ENCODE measurements at regions not wholly inside any gene's neighbourhood (a gene's known extent, or its start where the extent isn't known, plus 50 kb on each side); places are given as distances from the start of the nearest gene placed in this dataset.

DNA sequence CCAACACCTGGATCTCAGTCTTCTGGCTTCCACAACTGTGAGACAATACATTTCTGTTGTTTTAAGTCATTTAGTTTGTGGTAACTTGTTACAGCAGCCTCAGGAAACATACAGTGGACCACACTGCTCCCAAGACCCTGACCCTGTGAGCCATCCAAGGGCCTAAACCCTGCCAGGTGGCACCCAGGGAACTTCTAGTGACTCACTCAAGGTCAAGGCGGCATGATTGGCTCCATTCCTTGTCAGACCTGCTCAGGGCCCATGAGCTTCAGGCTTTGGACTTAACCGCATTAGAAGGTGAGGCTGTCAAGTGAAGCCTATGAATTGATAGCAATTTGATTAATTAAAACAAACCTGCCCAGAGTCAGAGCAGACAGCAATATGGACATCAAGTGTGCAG, 165.7 kb upstream of the MAMLD1 start:
- Histone ChIP-seq H3K36me3 (no peaks in the 10 kb centered on the region), H3K4me3 (no peak overlapping the region), H3K9me3 (no peaks in the 10 kb centered on the region), H3K27me3 (no peaks in the 10 kb centered on the region), H3K27ac (no peak overlapping the region), H3K4me1 (no peaks in the 10 kb centered on the region)
- in situ Hi-C loops (cut with MboI; ENCODE audit: low sequenced_read_pairs in 4 of 4) = no loop called here
- no peak for ATAC-seq
- DNase-seq = no peak
- intact Hi-C loops (cut with DNase I; ENCODE audit: low total_unique reads) = no loop called here
- TF ChIP-seq, protein P1, sequence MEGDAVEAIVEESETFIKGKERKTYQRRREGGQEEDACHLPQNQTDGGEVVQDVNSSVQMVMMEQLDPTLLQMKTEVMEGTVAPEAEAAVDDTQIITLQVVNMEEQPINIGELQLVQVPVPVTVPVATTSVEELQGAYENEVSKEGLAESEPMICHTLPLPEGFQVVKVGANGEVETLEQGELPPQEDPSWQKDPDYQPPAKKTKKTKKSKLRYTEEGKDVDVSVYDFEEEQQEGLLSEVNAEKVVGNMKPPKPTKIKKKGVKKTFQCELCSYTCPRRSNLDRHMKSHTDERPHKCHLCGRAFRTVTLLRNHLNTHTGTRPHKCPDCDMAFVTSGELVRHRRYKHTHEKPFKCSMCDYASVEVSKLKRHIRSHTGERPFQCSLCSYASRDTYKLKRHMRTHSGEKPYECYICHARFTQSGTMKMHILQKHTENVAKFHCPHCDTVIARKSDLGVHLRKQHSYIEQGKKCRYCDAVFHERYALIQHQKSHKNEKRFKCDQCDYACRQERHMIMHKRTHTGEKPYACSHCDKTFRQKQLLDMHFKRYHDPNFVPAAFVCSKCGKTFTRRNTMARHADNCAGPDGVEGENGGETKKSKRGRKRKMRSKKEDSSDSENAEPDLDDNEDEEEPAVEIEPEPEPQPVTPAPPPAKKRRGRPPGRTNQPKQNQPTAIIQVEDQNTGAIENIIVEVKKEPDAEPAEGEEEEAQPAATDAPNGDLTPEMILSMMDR (IDR thresholded peaks at IDR 0.05 in 4 of 5, conservative IDR thresholded peaks at IDR 0.05 in 1 of 5) = no peak
- no peak for TF ChIP-seq POLR2A (IDR thresholded peaks at IDR 0.05)

DNA sequence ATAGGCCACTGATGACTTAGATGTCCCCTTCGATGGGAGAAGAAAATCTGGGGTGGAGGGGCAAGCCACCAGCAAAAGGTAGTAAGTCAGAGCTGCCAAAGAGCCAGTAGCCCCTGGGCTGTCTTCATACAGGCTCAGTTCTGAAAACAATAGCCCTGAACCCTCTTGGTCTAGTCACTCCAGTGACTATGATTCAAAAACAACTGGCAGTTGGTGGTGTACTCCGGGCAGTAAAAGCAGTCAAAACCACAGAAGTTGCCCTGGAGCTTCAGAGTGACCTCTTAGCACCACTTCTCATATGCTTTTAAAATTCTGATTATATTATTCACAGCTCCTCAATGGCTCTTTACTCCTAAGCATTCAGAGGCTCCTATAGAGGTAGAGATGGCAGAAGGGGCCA, 164.3 kb upstream of the MAMLD1 start:
- TF ChIP-seq POLR2A (IDR thresholded peaks at IDR 0.05) = no peak
- TF ChIP-seq, protein P1 (IDR thresholded peaks at IDR 0.05 in 4 of 5, conservative IDR thresholded peaks at IDR 0.05 in 1 of 5) = no peak
- DNase-seq (no peak), ATAC-seq (no peak)
- Histone ChIP-seq H3K4me1 (no peaks in the 10 kb centered on the region), H3K27me3 (no peaks in the 10 kb centered on the region), H3K9me3 (no peaks in the 10 kb centered on the region), H3K27ac (no peak overlapping the region), H3K4me3 (no peak overlapping the region), H3K36me3 (no peaks in the 10 kb centered on the region)
- in situ Hi-C loops (cut with MboI; ENCODE audit: low sequenced_read_pairs in 4 of 4) (no loop called here), intact Hi-C loops (cut with DNase I; ENCODE audit: low total_unique reads) (no loop called here)

DNA sequence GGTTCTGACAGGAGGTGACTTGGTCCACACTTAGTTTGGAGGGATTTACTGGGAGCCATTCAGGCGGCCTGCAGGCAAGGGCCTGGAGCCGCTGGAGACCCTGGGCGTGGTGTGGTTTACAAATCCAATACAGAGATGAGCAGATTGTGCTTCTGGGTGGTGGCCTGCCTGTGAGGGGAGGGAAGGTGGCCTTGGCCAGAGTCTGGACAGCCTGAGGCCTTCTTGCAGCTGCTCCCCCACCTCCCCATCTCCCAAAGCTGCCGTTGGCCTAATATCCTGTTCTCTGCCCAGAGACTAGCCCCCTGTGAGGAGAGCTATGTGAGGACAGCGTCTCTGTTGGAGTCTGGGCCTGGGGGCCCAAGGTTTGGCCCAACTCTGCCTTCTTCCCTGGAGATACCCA, 163.9 kb upstream of the MAMLD1 start:
- Histone ChIP-seq H3K9me3 (no peaks in the 10 kb centered on the region), H3K36me3 (no peaks in the 10 kb centered on the region), H3K4me1 (no peaks in the 10 kb centered on the region), H3K27ac (no peak overlapping the region), H3K27me3 (no peaks in the 10 kb centered on the region), H3K4me3 (no peak overlapping the region)
- DNase-seq (no peak), ATAC-seq (no peak)
- intact Hi-C loops (cut with DNase I; ENCODE audit: low total_unique reads) (no loop called here), in situ Hi-C loops (cut with MboI; ENCODE audit: low sequenced_read_pairs in 4 of 4) (no loop called here)
- TF ChIP-seq, protein P1 (IDR thresholded peaks at IDR 0.05 in 4 of 5, conservative IDR thresholded peaks at IDR 0.05 in 1 of 5) = no peak
- TF ChIP-seq POLR2A (IDR thresholded peaks at IDR 0.05) = no peak

DNA sequence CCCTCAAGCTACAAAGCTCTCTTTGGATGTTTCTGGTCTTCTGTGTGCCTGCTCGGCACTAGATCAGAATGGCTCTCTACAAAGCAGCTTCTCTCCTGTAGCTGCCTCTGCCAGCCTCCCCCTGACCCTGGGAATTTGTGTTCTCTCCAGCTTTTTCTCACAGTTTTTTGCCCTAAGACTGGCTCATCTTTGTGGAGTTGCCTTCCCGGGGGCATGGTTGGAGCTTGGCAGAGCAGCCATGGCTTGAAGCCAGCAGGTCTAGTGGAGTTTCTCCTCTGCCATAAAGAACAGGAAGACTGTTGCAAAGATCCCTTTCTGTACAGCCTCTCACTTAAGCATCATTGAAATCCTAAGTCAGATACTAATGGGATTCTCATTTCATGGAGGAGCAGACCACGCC, 163.3 kb upstream of the MAMLD1 start:
- Histone ChIP-seq H3K9me3 (no peaks in the 10 kb centered on the region), H3K4me1 (no peaks in the 10 kb centered on the region), H3K27me3 (no peaks in the 10 kb centered on the region), H3K4me3 (no peak overlapping the region), H3K27ac (no peak overlapping the region), H3K36me3 (no peaks in the 10 kb centered on the region)
- ATAC-seq (no peak), DNase-seq (no peak)
- in situ Hi-C loops (cut with MboI; ENCODE audit: low sequenced_read_pairs in 4 of 4) (loop anchor here in 1 of 4 donors (25.0 kb wide), 1 partner anchor 238 kb away; no protein-coding TSS in a partner anchor), intact Hi-C loops (cut with DNase I; ENCODE audit: low total_unique reads) (no loop called here)
- no peak for TF ChIP-seq POLR2A (IDR thresholded peaks at IDR 0.05)
- TF ChIP-seq, protein P1 (IDR thresholded peaks at IDR 0.05 in 4 of 5, conservative IDR thresholded peaks at IDR 0.05 in 1 of 5) = no peak

DNA sequence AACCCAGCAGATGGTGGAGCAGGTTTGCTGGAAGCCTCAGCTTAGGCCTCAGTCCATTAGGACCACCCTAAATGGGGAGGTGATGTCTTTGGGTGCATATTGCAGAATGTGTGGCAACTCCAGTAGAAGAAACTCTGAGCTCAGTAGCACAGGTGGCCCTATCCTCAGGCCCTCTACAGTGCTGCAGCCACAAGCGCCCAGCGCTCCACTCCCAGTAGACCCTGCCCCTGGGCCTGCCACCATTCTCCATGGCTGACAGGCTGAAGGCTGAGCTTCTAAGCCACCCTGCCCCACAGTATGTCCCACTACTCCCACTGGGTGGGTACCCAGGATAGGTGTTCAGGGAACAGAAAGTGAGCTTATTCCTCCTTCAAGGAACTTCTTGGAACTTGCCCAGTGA, 162.8 kb upstream of the MAMLD1 start:
- in situ Hi-C loops (cut with MboI; ENCODE audit: low sequenced_read_pairs in 4 of 4) (loop anchor here in 1 of 4 donors (25.0 kb wide), 1 partner anchor 238 kb away; no protein-coding TSS in a partner anchor), intact Hi-C loops (cut with DNase I; ENCODE audit: low total_unique reads) (no loop called here)
- peak overlapping the region in 3 of 4 donors; percentile 26 to 39 (median 31) for H3K27ac ChIP-seq
- H3K4me1 ChIP-seq = no peaks in the 10 kb centered on the region
- TF ChIP-seq, protein P1 (IDR thresholded peaks at IDR 0.05 in 4 of 5, conservative IDR thresholded peaks at IDR 0.05 in 1 of 5) = no peak
- TF ChIP-seq POLR2A (IDR thresholded peaks at IDR 0.05) = no peak
- no peaks in the 10 kb centered on the region for H3K9me3 ChIP-seq
- H3K4me3 ChIP-seq = no peak overlapping the region
- ATAC-seq (no peak), DNase-seq (no peak)
- no peaks in the 10 kb centered on the region for H3K36me3 ChIP-seq
- no peaks in the 10 kb centered on the region for H3K27me3 ChIP-seq

Measured in gastrocnemius medialis (tissue), 4 donors.